ENCODE measurements at regions not wholly inside any gene's neighbourhood (a gene's known extent, or its start where the extent isn't known, plus 50 kb on each side); places are given as distances from the start of the nearest gene placed in this dataset.

DNA sequence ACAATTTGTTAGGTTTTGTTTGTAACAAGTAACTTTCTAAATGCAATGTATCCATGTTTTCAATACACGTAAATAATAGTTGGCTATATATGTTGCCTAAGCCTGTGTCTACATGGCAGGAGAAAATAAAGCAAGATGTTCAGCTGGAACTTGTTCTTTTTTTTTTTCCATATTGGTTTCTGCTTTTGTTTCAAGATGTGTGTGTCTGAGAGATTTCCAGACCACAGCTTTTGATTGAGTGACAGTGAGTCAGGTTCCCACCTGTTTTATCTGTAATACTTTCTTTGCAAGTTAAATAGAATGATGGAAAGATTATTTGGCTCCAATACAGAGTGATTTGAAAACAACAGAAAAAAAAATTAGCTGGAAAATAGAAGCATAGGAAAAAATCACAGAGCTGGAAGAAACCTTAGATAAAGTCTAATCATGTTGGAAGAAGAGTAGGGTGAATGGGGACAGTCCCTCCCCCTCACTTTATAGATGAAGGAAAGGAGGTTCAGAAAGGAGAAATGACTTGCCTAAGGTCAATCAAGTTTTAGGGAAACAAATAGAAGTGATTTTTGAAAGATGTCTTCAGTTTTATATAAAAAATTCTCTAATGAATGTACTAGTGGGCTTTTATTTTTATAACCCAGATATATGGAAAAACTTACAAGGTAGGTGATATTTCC is 150.9 kb upstream of the STMND1 start:
- ATAC-seq (no peak), DNase-seq (ENCODE audit: low spot score) (no peak)
- H3K4me1 ChIP-seq (ENCODE audit: insufficient read depth): peaks cover 38% of the 10 kb centered on the region

More for the DNA sequence above, 150.9 kb upstream of the STMND1 start:
- Histone ChIP-seq H3K36me3 (ENCODE audit: insufficient read depth) (no peaks in the 10 kb centered on the region), H3K79me2 (replicated peaks; ENCODE audit: insufficient read depth) (no peaks in the 10 kb centered on the region), H3K4me2 (no peak overlapping the region), H3K27ac (ENCODE audit: low read depth) (no peak overlapping the region), H3K9me2 (ENCODE audit: insufficient read depth) (peaks cover 13% of the 10 kb centered on the region; the same call in 1 of the 2 replicates), H2AFZ (no peak overlapping the region), H3F3A (replicated peaks; ENCODE audit: low read depth) (no peaks in the 10 kb centered on the region), H3K4me3 (no peak overlapping the region), H3K27me3 (ENCODE audit: insufficient read depth) (no peaks in the 10 kb centered on the region), H4K20me1 (replicated peaks; ENCODE audit: insufficient read depth) (no peaks in the 10 kb centered on the region)
- H3K9me3 Mint-ChIP-seq: no peaks in the 10 kb centered on the region
- no peaks in the 10 kb centered on the region for H3K27me3 Mint-ChIP-seq (ENCODE audit: insufficient read depth, low read depth, poor library complexity)
- peaks cover 48% of the 10 kb centered on the region for H3K4me1 Mint-ChIP-seq
- TF ChIP-seq ZNF114 (CRISPR knock-in tag; IDR thresholded peaks at IDR 0.05) (no peak), CREB1 (CRISPR knock-in tag; IDR thresholded peaks at IDR 0.05; ENCODE audit: low read depth) (no peak), REST (IDR thresholded peaks at IDR 0.05; ENCODE audit: unreplicated experiment) (no peak), EZH2 (IDR thresholded peaks at IDR 0.05; ENCODE audit: low read depth, unreplicated experiment) (no peak), POLR2AphosphoS5 (IDR thresholded peaks at IDR 0.05; ENCODE audit: low read depth) (no peak), JUNB (IDR thresholded peaks at IDR 0.05; ENCODE audit: unreplicated experiment) (no peak), ZNF331 (CRISPR knock-in tag; IDR thresholded peaks at IDR 0.05; ENCODE audit: low read depth) (no peak), STAT1 (IDR thresholded peaks at IDR 0.05; ENCODE audit: unreplicated experiment) (no peak), NANOG (IDR thresholded peaks at IDR 0.05; ENCODE audit: borderline replicate concordance) (no peak), EZH2phosphoT487 (IDR thresholded peaks at IDR 0.05; ENCODE audit: unreplicated experiment) (no peak)
- TF ChIP-seq, protein P1, sequence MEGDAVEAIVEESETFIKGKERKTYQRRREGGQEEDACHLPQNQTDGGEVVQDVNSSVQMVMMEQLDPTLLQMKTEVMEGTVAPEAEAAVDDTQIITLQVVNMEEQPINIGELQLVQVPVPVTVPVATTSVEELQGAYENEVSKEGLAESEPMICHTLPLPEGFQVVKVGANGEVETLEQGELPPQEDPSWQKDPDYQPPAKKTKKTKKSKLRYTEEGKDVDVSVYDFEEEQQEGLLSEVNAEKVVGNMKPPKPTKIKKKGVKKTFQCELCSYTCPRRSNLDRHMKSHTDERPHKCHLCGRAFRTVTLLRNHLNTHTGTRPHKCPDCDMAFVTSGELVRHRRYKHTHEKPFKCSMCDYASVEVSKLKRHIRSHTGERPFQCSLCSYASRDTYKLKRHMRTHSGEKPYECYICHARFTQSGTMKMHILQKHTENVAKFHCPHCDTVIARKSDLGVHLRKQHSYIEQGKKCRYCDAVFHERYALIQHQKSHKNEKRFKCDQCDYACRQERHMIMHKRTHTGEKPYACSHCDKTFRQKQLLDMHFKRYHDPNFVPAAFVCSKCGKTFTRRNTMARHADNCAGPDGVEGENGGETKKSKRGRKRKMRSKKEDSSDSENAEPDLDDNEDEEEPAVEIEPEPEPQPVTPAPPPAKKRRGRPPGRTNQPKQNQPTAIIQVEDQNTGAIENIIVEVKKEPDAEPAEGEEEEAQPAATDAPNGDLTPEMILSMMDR (conservative IDR thresholded peaks at IDR 0.05; ENCODE audit: low read depth in 2 of 2): no peak
- TF ChIP-seq, protein P2, sequence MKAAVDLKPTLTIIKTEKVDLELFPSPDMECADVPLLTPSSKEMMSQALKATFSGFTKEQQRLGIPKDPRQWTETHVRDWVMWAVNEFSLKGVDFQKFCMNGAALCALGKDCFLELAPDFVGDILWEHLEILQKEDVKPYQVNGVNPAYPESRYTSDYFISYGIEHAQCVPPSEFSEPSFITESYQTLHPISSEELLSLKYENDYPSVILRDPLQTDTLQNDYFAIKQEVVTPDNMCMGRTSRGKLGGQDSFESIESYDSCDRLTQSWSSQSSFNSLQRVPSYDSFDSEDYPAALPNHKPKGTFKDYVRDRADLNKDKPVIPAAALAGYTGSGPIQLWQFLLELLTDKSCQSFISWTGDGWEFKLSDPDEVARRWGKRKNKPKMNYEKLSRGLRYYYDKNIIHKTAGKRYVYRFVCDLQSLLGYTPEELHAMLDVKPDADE (IDR thresholded peaks at IDR 0.05): no peak
- TF ChIP-seq, protein P3, sequence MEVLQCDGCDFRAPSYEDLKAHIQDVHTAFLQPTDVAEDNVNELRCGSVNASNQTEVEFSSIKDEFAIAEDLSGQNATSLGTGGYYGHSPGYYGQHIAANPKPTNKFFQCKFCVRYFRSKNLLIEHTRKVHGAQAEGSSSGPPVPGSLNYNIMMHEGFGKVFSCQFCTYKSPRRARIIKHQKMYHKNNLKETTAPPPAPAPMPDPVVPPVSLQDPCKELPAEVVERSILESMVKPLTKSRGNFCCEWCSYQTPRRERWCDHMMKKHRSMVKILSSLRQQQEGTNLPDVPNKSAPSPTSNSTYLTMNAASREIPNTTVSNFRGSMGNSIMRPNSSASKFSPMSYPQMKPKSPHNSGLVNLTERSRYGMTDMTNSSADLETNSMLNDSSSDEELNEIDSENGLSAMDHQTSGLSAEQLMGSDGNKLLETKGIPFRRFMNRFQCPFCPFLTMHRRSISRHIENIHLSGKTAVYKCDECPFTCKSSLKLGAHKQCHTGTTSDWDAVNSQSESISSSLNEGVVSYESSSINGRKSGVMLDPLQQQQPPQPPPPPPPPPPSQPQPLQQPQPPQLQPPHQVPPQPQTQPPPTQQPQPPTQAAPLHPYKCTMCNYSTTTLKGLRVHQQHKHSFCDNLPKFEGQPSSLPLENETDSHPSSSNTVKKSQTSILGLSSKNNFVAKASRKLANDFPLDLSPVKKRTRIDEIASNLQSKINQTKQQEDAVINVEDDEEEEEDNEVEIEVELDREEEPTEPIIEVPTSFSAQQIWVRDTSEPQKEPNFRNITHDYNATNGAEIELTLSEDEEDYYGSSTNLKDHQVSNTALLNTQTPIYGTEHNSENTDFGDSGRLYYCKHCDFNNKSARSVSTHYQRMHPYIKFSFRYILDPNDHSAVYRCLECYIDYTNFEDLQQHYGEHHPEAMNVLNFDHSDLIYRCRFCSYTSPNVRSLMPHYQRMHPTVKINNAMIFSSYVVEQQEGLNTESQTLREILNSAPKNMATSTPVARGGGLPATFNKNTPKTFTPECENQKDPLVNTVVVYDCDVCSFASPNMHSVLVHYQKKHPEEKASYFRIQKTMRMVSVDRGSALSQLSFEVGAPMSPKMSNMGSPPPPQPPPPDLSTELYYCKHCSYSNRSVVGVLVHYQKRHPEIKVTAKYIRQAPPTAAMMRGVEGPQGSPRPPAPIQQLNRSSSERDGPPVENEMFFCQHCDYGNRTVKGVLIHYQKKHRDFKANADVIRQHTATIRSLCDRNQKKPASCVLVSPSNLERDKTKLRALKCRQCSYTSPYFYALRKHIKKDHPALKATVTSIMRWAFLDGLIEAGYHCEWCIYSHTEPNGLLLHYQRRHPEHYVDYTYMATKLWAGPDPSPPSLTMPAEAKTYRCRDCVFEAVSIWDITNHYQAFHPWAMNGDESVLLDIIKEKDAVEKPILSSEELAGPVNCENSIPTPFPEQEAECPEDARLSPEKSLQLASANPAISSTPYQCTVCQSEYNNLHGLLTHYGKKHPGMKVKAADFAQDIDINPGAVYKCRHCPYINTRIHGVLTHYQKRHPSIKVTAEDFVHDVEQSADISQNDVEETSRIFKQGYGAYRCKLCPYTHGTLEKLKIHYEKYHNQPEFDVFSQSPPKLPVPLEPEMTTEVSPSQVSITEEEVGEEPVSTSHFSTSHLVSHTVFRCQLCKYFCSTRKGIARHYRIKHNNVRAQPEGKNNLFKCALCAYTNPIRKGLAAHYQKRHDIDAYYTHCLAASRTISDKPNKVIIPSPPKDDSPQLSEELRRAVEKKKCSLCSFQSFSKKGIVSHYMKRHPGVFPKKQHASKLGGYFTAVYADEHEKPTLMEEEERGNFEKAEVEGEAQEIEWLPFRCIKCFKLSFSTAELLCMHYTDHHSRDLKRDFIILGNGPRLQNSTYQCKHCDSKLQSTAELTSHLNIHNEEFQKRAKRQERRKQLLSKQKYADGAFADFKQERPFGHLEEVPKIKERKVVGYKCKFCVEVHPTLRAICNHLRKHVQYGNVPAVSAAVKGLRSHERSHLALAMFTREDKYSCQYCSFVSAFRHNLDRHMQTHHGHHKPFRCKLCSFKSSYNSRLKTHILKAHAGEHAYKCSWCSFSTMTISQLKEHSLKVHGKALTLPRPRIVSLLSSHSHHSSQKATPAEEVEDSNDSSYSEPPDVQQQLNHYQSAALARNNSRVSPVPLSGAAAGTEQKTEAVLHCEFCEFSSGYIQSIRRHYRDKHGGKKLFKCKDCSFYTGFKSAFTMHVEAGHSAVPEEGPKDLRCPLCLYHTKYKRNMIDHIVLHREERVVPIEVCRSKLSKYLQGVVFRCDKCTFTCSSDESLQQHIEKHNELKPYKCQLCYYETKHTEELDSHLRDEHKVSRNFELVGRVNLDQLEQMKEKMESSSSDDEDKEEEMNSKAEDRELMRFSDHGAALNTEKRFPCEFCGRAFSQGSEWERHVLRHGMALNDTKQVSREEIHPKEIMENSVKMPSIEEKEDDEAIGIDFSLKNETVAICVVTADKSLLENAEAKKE (CRISPR knock-in tag; IDR thresholded peaks at IDR 0.05): no peak
- H3K36me3 Mint-ChIP-seq (ENCODE audit: low read depth): no peaks in the 10 kb centered on the region
- no peak overlapping the region for H3K27ac Mint-ChIP-seq
- no peak overlapping the region for H3K4me3 Mint-ChIP-seq

Measured in GM23338 (cell line).